ENCODE measurements at regions not wholly inside any gene's neighbourhood (a gene's known extent, or its start where the extent isn't known, plus 50 kb on each side); places are given as distances from the start of the nearest gene placed in this dataset.

GRCh38 chr16:35404273-35404672 is 1944.9 kb downstream of the TP53TG3F start:
- Mint-ChIP-seq H3K27ac (ENCODE audit: unreplicated experiment) (no peak overlapping the region), H3K36me3 (ENCODE audit: unreplicated experiment) (no peaks in the 10 kb centered on the region)
- no peak for TF ChIP-seq CTCF (IDR thresholded peaks at IDR 0.05)

GRCh38 chr16:35405526-35405925 is 1946.1 kb downstream of the TP53TG3F start:
- DNase-seq (ENCODE audit: extremely low spot score, unreplicated experiment), result no peak
- Mint-ChIP-seq H3K36me3 (ENCODE audit: unreplicated experiment) (no peaks in the 10 kb centered on the region), H3K9me3 (ENCODE audit: unreplicated experiment) (peaks cover 51% of the 10 kb centered on the region), H3K27ac (ENCODE audit: unreplicated experiment) (no peak overlapping the region), H3K27me3 (ENCODE audit: unreplicated experiment) (no peaks in the 10 kb centered on the region), H3K4me3 (ENCODE audit: unreplicated experiment) (no peak overlapping the region), H3K4me1 (ENCODE audit: unreplicated experiment) (no peaks in the 10 kb centered on the region)
- no peak for TF ChIP-seq CTCF (IDR thresholded peaks at IDR 0.05)

More at GRCh38 chr16:35404273-35404672, 1944.9 kb downstream of the TP53TG3F start:
- Mint-ChIP-seq H3K27me3 (ENCODE audit: unreplicated experiment) (no peaks in the 10 kb centered on the region), H3K9me3 (ENCODE audit: unreplicated experiment) (peaks cover 46% of the 10 kb centered on the region), H3K4me1 (ENCODE audit: unreplicated experiment) (no peaks in the 10 kb centered on the region), H3K4me3 (ENCODE audit: unreplicated experiment) (no peak overlapping the region)
- no peak for DNase-seq (ENCODE audit: extremely low spot score, unreplicated experiment)

- no peaks in the 10 kb centered on the region for H3K27me3 Mint-ChIP-seq (ENCODE audit: unreplicated experiment)
- no peak for DNase-seq (ENCODE audit: extremely low spot score, unreplicated experiment)
- no peaks in the 10 kb centered on the region for H3K36me3 Mint-ChIP-seq (ENCODE audit: unreplicated experiment)
- no peak overlapping the region for H3K4me3 Mint-ChIP-seq (ENCODE audit: unreplicated experiment)
- H3K9me3 Mint-ChIP-seq (ENCODE audit: unreplicated experiment), result peaks cover 52% of the 10 kb centered on the region
- no peaks in the 10 kb centered on the region for H3K4me1 Mint-ChIP-seq (ENCODE audit: unreplicated experiment)
- TF ChIP-seq CTCF (IDR thresholded peaks at IDR 0.05), result no peak
- H3K27ac Mint-ChIP-seq (ENCODE audit: unreplicated experiment), result no peak overlapping the region
Observed at GRCh38 chr16:35409503-35409902, 1950.1 kb downstream of the TP53TG3F start.

GRCh38 chr16:35410438-35410837 is 1951.0 kb downstream of the TP53TG3F start:
- Mint-ChIP-seq H3K36me3 (ENCODE audit: unreplicated experiment) (no peaks in the 10 kb centered on the region), H3K9me3 (ENCODE audit: unreplicated experiment) (peaks cover 57% of the 10 kb centered on the region), H3K27ac (ENCODE audit: unreplicated experiment) (no peak overlapping the region), H3K27me3 (ENCODE audit: unreplicated experiment) (no peaks in the 10 kb centered on the region), H3K4me1 (ENCODE audit: unreplicated experiment) (no peaks in the 10 kb centered on the region), H3K4me3 (ENCODE audit: unreplicated experiment) (no peak overlapping the region)
- DNase-seq (ENCODE audit: extremely low spot score, unreplicated experiment), result no peak
- TF ChIP-seq CTCF (IDR thresholded peaks at IDR 0.05), result no peak

- no peaks in the 10 kb centered on the region for H3K36me3 Mint-ChIP-seq (ENCODE audit: unreplicated experiment)
- no peak for DNase-seq (ENCODE audit: extremely low spot score, unreplicated experiment)
- H3K4me3 Mint-ChIP-seq (ENCODE audit: unreplicated experiment), result no peak overlapping the region
- no peaks in the 10 kb centered on the region for H3K27me3 Mint-ChIP-seq (ENCODE audit: unreplicated experiment)
- TF ChIP-seq CTCF (IDR thresholded peaks at IDR 0.05), result no peak
- no peaks in the 10 kb centered on the region for H3K4me1 Mint-ChIP-seq (ENCODE audit: unreplicated experiment)
- peaks cover 57% of the 10 kb centered on the region for H3K9me3 Mint-ChIP-seq (ENCODE audit: unreplicated experiment)
- H3K27ac Mint-ChIP-seq (ENCODE audit: unreplicated experiment), result no peak overlapping the region
Observed at GRCh38 chr16:35411156-35411555, 1951.7 kb downstream of the TP53TG3F start.

Data from osteocyte (in vitro differentiated cells).